ENCODE measurements at regions not wholly inside any gene's neighbourhood (a gene's known extent, or its start where the extent isn't known, plus 50 kb on each side); places are given as distances from the start of the nearest gene placed in this dataset.

DNA sequence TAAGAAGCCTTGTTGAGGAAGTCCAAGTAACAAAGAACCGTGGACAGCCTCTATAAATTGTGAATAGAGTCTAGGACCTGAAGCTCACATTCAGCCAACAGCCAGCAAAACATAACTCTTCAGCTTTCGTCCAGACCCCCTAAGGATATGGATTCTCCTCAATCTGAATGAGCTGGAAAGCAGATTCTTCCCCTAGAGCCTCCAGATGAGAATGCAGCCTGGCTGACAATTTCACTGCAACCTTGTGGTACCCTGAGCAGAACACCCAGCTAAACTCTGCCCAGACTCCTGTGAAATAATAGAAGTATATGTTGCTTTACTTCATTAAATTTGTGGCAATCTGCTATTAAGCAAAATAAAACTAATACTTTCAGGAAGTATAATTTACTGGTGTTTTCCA, 483.5 kb upstream of the SLC8A1 start:
- CTCF ChIA-PET: no interaction called here
- BruUV-seq (replicated peaks): no TSS peak

DNA sequence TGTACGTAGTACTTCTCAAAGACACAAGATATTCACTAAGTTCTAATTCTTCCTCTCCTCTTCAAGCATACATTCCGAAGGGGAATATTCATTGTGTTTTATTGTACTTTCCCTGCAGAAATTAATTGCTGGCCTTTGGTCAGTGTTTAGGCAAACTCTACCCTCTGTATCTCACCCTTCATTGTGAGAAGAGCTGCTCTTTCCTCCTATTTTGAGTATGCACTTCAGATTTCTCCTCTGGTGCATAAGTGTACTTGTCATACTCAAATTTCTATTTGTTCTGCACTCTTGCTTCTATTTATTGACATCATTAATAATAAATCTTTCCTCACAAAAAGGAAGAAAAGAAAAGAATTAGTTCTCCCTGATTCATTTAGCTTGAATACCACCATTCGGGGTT, 485.4 kb upstream of the SLC8A1 start:
- Mint-ChIP-seq H3K36me3 (ENCODE audit: insufficient read depth, unreplicated experiment) (no peaks in the 10 kb centered on the region), H3K27me3 (ENCODE audit: insufficient read depth, unreplicated experiment) (peaks cover 4% of the 10 kb centered on the region), H3K27ac (ENCODE audit: unreplicated experiment) (no peak overlapping the region), H3K4me1 (ENCODE audit: low read depth, unreplicated experiment) (no peaks in the 10 kb centered on the region), H3K4me3 (ENCODE audit: unreplicated experiment) (no peak overlapping the region), H3K9me3 (ENCODE audit: unreplicated experiment) (peaks cover 19% of the 10 kb centered on the region)
- Histone ChIP-seq H3K9me3 (peaks cover 3% of the 10 kb centered on the region; the same call in 1 of the 2 replicates), H3K4me3 (ENCODE audit: low read depth, low read length) (no peak overlapping the region), H3K36me3 (ENCODE audit: control insufficient read depth, insufficient read depth, low read length) (no peaks in the 10 kb centered on the region), H3K27me3 (replicated peaks; ENCODE audit: control insufficient read depth, insufficient read depth, low read length) (no peaks in the 10 kb centered on the region), H3K4me1 (no peaks in the 10 kb centered on the region)
- DNase-seq: no peak
- intact Hi-C loops (cut with micrococcal nuclease; ENCODE audit: unreplicated experiment): no loop called here
- no TSS peak for BruUV-seq (replicated peaks)
- no peak for TF ChIP-seq CTCF (IDR thresholded peaks at IDR 0.05; ENCODE audit: insufficient read depth in 1 of 2, low read depth in 1 of 2, low read length in 1 of 2, severe bottlenecking in 1 of 2, unreplicated experiment in 1 of 2)
- CTCF ChIA-PET: no interaction called here
- POLR2A ChIA-PET: no interaction called here

More for the DNA sequence above, 483.5 kb upstream of the SLC8A1 start:
- Histone ChIP-seq H3K36me3 (ENCODE audit: control insufficient read depth, insufficient read depth, low read length) (no peaks in the 10 kb centered on the region), H3K27me3 (replicated peaks; ENCODE audit: control insufficient read depth, insufficient read depth, low read length) (no peaks in the 10 kb centered on the region), H3K9me3 (peaks cover 3% of the 10 kb centered on the region; the same call in 1 of the 2 replicates), H3K4me1 (no peaks in the 10 kb centered on the region), H3K4me3 (ENCODE audit: low read depth, low read length) (no peak overlapping the region)
- Mint-ChIP-seq H3K4me1 (ENCODE audit: low read depth, unreplicated experiment) (no peaks in the 10 kb centered on the region), H3K36me3 (ENCODE audit: insufficient read depth, unreplicated experiment) (no peaks in the 10 kb centered on the region), H3K9me3 (ENCODE audit: unreplicated experiment) (peaks cover 10% of the 10 kb centered on the region), H3K27ac (ENCODE audit: unreplicated experiment) (no peak overlapping the region), H3K4me3 (ENCODE audit: unreplicated experiment) (no peak overlapping the region), H3K27me3 (ENCODE audit: insufficient read depth, unreplicated experiment) (peaks cover 4% of the 10 kb centered on the region)
- DNase-seq: peak in 1 of 2 experiments; percentile 6
- no peak for TF ChIP-seq CTCF (IDR thresholded peaks at IDR 0.05; ENCODE audit: insufficient read depth in 1 of 2, low read depth in 1 of 2, low read length in 1 of 2, severe bottlenecking in 1 of 2, unreplicated experiment in 1 of 2)
- POLR2A ChIA-PET: no interaction called here
- intact Hi-C loops (cut with micrococcal nuclease; ENCODE audit: unreplicated experiment): no loop called here

DNA sequence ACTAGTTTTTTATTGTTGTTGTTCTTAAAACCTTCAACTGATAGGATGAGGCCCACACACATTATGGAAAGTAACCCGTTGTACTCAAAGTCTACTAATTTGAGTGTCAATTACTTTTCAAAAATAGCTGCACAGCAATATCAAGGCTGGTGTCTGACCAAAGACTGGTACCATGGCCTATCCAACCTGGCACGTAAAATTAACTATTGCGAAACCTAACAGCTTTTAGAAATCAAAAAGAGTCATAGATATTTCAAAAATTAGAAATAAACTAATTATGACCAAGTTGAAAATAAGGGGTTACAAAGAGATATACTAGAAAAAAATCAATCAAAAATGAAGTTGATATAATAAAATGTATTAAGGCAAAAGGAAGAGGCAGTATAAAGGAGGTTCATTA, 501.5 kb upstream of the SLC8A1 start:
- H3K27me3 Mint-ChIP-seq (ENCODE audit: insufficient read depth, unreplicated experiment): peaks cover 6% of the 10 kb centered on the region
- Histone ChIP-seq H3K27me3 (replicated peaks; ENCODE audit: control insufficient read depth, insufficient read depth, low read length) (no peaks in the 10 kb centered on the region), H3K4me1 (no peaks in the 10 kb centered on the region), H3K36me3 (ENCODE audit: control insufficient read depth, insufficient read depth, low read length) (no peaks in the 10 kb centered on the region), H3K4me3 (ENCODE audit: low read depth, low read length) (no peak overlapping the region), H3K9me3 (no peaks in the 10 kb centered on the region)
- H3K4me1 Mint-ChIP-seq (ENCODE audit: low read depth, unreplicated experiment): no peaks in the 10 kb centered on the region
- DNase-seq: no peak
- H3K36me3 Mint-ChIP-seq (ENCODE audit: insufficient read depth, unreplicated experiment): no peaks in the 10 kb centered on the region
- ChIA-PET CTCF (no interaction called here), POLR2A (no interaction called here)
- TF ChIP-seq CTCF (IDR thresholded peaks at IDR 0.05; ENCODE audit: insufficient read depth in 1 of 2, low read depth in 1 of 2, low read length in 1 of 2, severe bottlenecking in 1 of 2, unreplicated experiment in 1 of 2): no peak
- BruUV-seq (replicated peaks): no TSS peak
- no peak overlapping the region for H3K4me3 Mint-ChIP-seq (ENCODE audit: unreplicated experiment)
- no peaks in the 10 kb centered on the region for H3K9me3 Mint-ChIP-seq (ENCODE audit: unreplicated experiment)
- H3K27ac Mint-ChIP-seq (ENCODE audit: unreplicated experiment): no peak overlapping the region
- intact Hi-C loops (cut with micrococcal nuclease; ENCODE audit: unreplicated experiment): no loop called here
